ENCODE measurements at regions not wholly inside any gene's neighbourhood (a gene's known extent, or its start where the extent isn't known, plus 50 kb on each side); places are given as distances from the start of the nearest gene placed in this dataset.

- in situ Hi-C loops (cut with MboI), result no loop called here
- Histone ChIP-seq H3K4me3 (no peak overlapping the region), H3K9me1 (ENCODE audit: control insufficient read depth, insufficient read depth, low read length) (no peaks in the 10 kb centered on the region), H2AFZ (ENCODE audit: low read depth, low read length) (no peak overlapping the region), H3K27ac (ENCODE audit: extremely low read depth, low read depth, low read length) (no peak overlapping the region), H3K79me2 (ENCODE audit: control insufficient read depth, insufficient read depth, low read length) (no peaks in the 10 kb centered on the region), H4K20me1 (replicated peaks; ENCODE audit: control insufficient read depth, insufficient read depth, low read length) (no peaks in the 10 kb centered on the region), H3K27me3 (ENCODE audit: control insufficient read depth in 2 of 2, insufficient read depth in 2 of 2, low read length in 2 of 2) (no peaks in the 10 kb centered on the region), H3K4me2 (ENCODE audit: insufficient read depth, low read length) (no peak overlapping the region), H3K9me3 (replicated peaks; ENCODE audit: control insufficient read depth, insufficient read depth, low read depth, low read length) (no peaks in the 10 kb centered on the region; the same call in 1 of the 2 replicates), H3K36me3 (ENCODE audit: control insufficient read depth, insufficient read depth, low read length) (no peaks in the 10 kb centered on the region), H3K4me1 (replicated peaks in 1 of 2; ENCODE audit: control insufficient read depth in 2 of 2, insufficient read depth in 2 of 2, low read length in 2 of 2) (no peaks in the 10 kb centered on the region), H3K9ac (ENCODE audit: insufficient read depth in 1 of 2, low read depth in 2 of 2, low read length in 2 of 2) (no peak overlapping the region)
- ChIA-PET POLR2A (no interaction called here), CTCF (ENCODE audit: low intra/inter-chr PET ratio) (no interaction called here)
- ATAC-seq (no peak), FAIRE-seq (no peak), DNase-seq (ENCODE audit: extremely low read depth in 1 of 4, low spot score in 3 of 4) (no peak)
- intact Hi-C loops (cut with micrococcal nuclease), result no loop called here
- BruUV-seq (replicated peaks), result no TSS peak
- 0% methylated on average over 2 of the region's 2 CpGs for WGBS (ENCODE audit: insufficient coverage, low coverage, missing lambda C conversion rate)
- TF ChIP-seq BCOR (IDR thresholded peaks at IDR 0.05), result no peak
- no peak for TF ChIP-seq NRF1 (conservative IDR thresholded peaks at IDR 0.05 in 1 of 2, IDR thresholded peaks at IDR 0.05 in 1 of 2)
- no peak for TF ChIP-seq FOXJ3 (CRISPR knock-in tag; IDR thresholded peaks at IDR 0.05)
- TF ChIP-seq BDP1 (IDR thresholded peaks at IDR 0.05; ENCODE audit: insufficient read depth, insufficient read length), result no peak
- TF ChIP-seq NR2C2 (CRISPR knock-in tag; IDR thresholded peaks at IDR 0.05), result no peak
- no peak for TF ChIP-seq NR2C2 (tag; IDR thresholded peaks at IDR 0.05)
- no peak for TF ChIP-seq ZNF408 (CRISPR knock-in tag; IDR thresholded peaks at IDR 0.05; ENCODE audit: low read depth)
- no peak for TF ChIP-seq ZNF449 (CRISPR knock-in tag; IDR thresholded peaks at IDR 0.05)
- TF ChIP-seq PHF8 (IDR thresholded peaks at IDR 0.05; ENCODE audit: borderline replicate concordance, low read length), result no peak
- no peak for TF ChIP-seq PHB2 (IDR thresholded peaks at IDR 0.05; ENCODE audit: low read depth)
- no peak for TF ChIP-seq ZNF609 (CRISPR knock-in tag; IDR thresholded peaks at IDR 0.05; ENCODE audit: borderline replicate concordance)
- no peak for TF ChIP-seq TCF7L2 (IDR thresholded peaks at IDR 0.05; ENCODE audit: low read depth, low read length)
Measured at GRCh38 chr3:26452363-26452762, 170.2 kb upstream of the LRRC3B start.

All from K562 (cell line).